ENCODE measurements at regions not wholly inside any gene's neighbourhood (a gene's known extent, or its start where the extent isn't known, plus 50 kb on each side); places are given as distances from the start of the nearest gene placed in this dataset.
"Not testable (repeated sequence)": the region's sequence is repeated elsewhere in the genome, so short reads cannot be mapped to it uniquely, and the experiment has no call there.

DNA sequence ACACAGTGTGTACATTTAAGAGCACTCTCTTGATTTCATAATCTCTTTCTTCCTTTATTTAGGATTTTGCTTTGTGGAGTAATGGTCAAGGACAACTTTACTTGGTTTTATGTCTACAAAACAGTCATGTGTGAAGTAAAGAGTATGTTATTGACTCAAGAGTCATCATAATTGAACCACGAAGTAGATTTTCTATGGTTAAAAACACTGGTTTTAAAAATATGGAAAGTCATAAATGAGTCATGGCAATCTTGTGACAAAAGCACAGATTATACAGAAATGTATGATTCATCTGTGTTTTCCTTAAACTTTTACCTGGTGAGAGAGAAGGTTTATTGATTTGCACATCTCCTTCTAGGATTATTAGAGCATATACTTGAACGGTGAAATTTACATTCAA is 969.7 kb downstream of the GATA3 start:
- intact Hi-C loops (cut with DNase I) = no loop called here
- no peak for DNase-seq (ENCODE audit: missing footprints)

DNA sequence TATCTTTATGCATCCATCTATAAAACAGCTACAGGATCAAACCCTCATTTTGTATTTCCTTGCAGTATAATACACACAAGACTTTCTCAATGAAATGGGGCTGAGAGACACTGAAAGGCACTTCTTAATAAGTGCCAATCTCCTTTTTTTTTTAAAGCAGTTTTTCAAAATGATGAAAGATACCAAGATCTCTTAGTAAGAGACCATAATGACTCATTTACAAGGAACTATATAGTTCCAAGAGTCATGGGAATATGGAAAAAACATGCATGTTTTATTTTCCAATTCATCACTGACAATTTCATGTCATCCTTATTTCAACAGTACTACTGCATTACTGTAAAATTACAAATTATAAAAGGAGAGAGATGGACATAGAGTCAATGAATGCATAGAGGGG is 973.7 kb downstream of the GATA3 start:
- intact Hi-C loops (cut with DNase I) = no loop called here

More for the DNA sequence above, 969.7 kb downstream of the GATA3 start:
- no peak for ATAC-seq

DNA sequence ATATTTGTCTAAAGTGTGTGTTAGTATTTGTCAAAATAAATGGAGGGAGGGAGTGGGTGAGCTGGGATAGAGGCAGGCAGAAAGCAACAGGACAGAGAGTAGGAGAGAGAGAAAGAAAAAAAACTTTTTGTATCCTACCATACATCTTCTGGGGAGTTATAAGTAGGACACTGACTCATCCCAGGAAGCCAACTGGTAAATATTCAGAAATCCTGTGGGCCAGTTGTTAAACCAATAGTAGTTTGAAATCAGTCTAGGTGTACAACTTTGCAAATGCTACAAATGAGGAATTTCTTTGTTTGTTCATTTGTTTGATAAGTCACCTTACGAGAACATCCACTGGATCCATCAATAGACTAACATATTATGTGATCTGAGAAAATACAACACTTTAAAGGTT is 980.9 kb downstream of the GATA3 start:
- ATAC-seq (no peak), DNase-seq (ENCODE audit: missing footprints) (no peak)
- intact Hi-C loops (cut with DNase I) = no loop called here

More for the DNA sequence above, 973.7 kb downstream of the GATA3 start:
- DNase-seq (ENCODE audit: missing footprints) = no peak
- ATAC-seq = no peak

DNA sequence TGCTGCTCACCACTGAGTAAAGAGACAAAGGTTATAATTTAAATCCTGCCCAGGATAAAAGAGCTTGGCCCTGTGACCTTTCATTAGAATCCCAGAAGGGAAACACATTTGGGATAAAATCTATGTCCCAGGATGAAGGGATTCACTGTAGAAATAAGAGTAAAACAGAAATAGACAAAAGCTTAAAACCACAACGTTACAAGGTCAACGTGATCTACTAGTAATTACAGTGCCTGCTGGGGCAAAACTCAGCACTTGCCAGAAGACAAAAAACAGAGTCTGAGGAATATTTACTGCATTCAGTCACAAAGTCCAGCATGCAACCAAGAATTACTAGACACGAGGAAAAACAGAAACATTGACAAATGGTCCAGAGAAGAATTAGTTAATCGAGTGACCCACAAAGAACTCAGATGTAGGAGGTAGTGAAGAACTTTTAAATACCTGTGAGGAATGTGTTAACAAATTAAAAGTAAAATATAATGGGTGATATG is 982.3 kb downstream of the GATA3 start:
- DNase-seq (ENCODE audit: missing footprints) (no peak), ATAC-seq (no peak)
- intact Hi-C loops (cut with DNase I) = no loop called here

DNA sequence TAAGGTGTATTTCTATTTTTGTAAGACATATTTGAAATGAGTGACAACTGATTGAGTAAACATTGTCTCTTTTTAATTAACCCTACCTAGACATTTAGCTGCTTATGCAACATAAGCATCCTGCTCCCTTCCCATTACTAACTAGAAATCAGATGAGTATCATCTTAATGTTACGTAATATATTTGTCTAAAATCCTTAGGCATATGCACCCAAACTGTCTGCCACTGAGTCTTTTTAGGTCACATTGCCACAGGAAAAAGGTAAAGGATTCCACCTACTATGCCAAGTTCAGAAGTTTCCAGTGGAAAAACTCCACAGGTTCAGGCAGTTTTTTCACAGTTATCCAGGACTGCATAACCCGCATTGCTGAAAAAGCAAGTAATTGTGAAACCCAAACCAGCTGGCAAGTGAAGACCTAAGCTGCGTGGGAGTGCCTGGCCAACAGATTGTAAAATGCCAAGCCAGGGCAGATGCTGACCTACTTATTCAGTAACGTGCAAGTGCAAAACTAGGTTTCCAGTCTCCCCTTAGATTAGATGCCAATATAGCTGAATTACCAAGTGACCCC is 983.7 kb downstream of the GATA3 start:
- intact Hi-C loops (cut with DNase I) = no loop called here
- DNase-seq (ENCODE audit: missing footprints) = no peak
- no peak for ATAC-seq

- intact Hi-C loops (cut with DNase I) = no loop called here
- no peak for ATAC-seq
- DNase-seq (ENCODE audit: missing footprints) = no peak
Measured at GRCh38 chr10:9043466-9043865, 989.0 kb downstream of the GATA3 start.

GRCh38 chr10:9045311-9045710 is 990.8 kb downstream of the GATA3 start:
- intact Hi-C loops (cut with DNase I) = no loop called here
- no peak for ATAC-seq

GRCh38 chr10:9051328-9051974 is 997.0 kb downstream of the GATA3 start:
- ATAC-seq = no peak
- DNase-seq (ENCODE audit: missing footprints) = no peak
- intact Hi-C loops (cut with DNase I) = no loop called here

More at GRCh38 chr10:9045311-9045710, 990.8 kb downstream of the GATA3 start:
- DNase-seq (ENCODE audit: missing footprints) = no peak

DNA sequence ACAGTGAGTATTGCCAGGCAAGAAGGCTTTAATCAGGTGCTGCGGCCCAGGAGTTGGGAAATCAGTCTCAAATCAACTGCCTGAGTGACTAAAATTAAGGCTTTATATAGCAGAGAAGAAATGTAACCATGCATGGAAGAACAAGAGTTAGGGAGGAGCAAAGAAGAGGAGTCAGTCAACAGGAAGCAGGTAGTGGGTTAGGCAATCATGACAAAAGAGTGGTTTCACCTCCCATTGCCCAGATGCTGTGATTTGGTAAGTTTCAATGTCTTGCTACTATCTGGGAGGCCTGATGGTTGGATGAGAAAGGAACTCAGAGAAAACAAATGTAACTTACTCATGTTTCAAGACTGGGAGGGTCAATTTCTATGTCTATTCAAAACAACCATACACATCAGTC is 998.3 kb downstream of the GATA3 start:
- DNase-seq (ENCODE audit: missing footprints) (no peak), ATAC-seq (no peak)
- intact Hi-C loops (cut with DNase I) = no loop called here

DNA sequence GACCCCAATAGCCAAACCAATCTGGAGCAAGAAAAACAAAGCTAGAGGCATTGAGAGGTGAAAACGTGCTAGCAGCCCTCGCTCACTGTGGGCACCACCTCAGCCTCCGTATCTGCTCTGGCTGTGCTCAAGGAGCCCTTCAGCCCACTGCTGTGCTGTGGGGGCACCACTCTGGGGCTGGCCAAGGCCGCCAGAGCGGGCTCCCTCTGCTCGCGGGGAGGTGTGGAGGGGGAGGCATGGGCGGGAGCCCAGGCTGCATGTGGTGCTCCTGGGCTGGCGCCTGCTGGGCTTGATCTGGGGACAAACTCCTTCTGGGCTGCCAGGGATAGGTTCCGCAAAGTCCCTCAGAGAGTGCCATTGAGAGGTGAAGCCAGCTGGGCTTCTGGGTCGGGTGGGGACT is 1002.0 kb downstream of the GATA3 start:
- ATAC-seq (no peak), DNase-seq (ENCODE audit: missing footprints) (peak; percentile 22)
- intact Hi-C loops (cut with DNase I) = no loop called here

DNA sequence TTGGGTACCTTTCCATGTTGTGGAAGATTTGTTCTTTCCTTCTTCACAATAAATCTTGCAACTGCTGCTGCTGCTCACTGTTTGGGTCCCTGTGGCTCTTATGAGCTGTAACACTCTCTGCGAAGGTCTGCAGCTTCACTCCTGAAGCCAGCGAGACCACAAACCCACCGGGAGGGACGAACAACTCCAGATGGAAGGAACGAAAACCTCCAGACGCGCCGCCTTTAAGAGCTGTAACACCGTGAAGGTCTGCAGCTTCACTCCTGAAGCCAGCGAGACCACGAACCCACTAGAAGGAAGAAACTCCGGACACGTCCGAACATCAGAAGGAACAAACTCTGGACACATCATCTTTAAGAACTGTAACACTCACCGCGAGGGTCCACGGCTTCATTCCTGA is 1002.8 kb downstream of the GATA3 start:
- intact Hi-C loops (cut with DNase I); ATAC-seq; DNase-seq (ENCODE audit: missing footprints): not testable (repeated sequence)

GRCh38 chr10:9060314-9060713 is 1005.8 kb downstream of the GATA3 start:
- no peak for ATAC-seq
- intact Hi-C loops (cut with DNase I) = no loop called here
- DNase-seq (ENCODE audit: missing footprints) = no peak

- ATAC-seq (no peak), DNase-seq (ENCODE audit: missing footprints) (no peak)
- intact Hi-C loops (cut with DNase I) = no loop called here
Measured at GRCh38 chr10:9061871-9062270, 1007.4 kb downstream of the GATA3 start.

DNA sequence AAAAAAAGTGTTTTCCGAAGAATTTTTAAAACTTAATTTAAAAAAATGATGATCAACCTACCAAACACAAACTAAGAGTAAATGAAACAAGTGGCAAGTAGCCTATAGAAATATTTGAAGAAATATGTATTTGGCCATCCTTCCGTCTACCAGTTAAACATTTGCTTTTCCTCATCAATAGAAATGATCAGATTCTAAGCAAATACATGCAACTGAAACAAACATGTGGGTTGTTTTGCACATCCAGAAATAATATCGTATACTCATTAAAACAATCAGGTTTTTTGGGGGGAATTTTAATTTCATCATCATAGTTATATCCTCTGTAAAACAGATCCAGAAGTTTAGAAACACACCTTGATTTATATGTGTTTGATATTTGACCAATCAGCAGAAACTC is 1011.7 kb downstream of the GATA3 start:
- intact Hi-C loops (cut with DNase I) = no loop called here
- ATAC-seq (no peak), DNase-seq (ENCODE audit: missing footprints) (no peak)

DNA sequence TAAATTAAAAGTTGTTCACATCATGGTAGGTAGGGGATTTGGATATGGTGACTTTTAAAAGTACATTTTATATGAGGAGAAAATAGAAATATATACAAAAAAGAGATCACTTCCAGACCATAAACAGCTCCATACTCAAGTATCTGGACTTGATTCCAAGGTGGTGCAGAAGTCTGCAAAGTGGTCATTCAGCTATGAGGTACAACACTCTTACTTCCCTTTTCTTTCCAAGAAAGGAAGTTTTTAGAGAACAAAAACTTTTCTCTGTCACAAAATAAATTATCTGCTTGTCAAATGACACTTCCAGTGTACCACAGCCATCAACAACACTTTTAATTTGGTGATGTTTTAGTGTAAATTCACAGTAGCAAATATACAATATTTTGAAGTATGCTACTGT is 1013.5 kb downstream of the GATA3 start:
- no peak for DNase-seq (ENCODE audit: missing footprints)
- intact Hi-C loops (cut with DNase I) = no loop called here
- no peak for ATAC-seq

DNA sequence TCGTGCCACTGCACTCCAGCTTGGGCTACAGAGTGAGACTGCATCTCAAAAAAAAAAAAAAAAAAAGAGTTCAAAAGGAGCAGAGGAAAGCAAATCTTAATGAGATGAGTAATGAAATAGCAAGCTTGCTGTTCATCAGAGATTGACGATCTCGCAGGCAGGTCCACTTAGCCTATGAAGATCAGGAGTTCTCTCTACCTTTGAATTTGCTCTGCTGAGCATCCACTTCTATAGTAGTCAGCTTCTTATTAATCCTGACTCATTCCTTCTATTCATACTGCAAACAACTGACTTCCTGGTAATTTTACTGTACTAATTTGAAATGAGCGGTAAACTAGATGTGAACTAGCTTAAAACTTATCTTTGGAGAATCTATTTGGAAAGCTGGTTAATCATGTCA is 1014.6 kb downstream of the GATA3 start:
- no peak for ATAC-seq
- intact Hi-C loops (cut with DNase I) = no loop called here
- DNase-seq (ENCODE audit: missing footprints) = no peak

- DNase-seq (ENCODE audit: missing footprints) (no peak), ATAC-seq (no peak)
- intact Hi-C loops (cut with DNase I) = no loop called here
Measured at GRCh38 chr10:9075420-9075819, 1020.9 kb downstream of the GATA3 start.

DNA sequence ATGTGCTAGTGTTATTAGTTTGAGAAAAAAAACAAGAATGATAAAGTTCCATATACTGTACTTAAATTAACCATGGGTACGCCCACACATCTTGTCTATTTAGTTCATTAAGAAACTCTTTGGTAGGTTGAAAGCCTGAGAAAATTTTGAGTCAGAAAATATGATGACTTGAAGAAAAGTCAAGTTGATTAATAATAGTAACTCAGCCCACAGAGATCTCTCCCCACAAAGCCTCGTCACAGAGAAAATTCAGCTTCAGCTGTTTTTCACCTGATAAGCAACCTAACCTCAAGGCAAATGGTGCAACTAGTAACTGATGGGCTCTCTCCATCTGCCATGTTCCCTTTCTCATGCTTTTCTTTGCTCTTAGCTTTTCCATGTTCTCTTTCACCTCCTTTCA is 1021.6 kb downstream of the GATA3 start:
- intact Hi-C loops (cut with DNase I) = no loop called here
- DNase-seq (ENCODE audit: missing footprints) (no peak), ATAC-seq (no peak)

- ATAC-seq (no peak), DNase-seq (ENCODE audit: missing footprints) (no peak)
- intact Hi-C loops (cut with DNase I) = no loop called here
Measured at GRCh38 chr10:9081253-9081652, 1026.8 kb downstream of the GATA3 start.

DNA sequence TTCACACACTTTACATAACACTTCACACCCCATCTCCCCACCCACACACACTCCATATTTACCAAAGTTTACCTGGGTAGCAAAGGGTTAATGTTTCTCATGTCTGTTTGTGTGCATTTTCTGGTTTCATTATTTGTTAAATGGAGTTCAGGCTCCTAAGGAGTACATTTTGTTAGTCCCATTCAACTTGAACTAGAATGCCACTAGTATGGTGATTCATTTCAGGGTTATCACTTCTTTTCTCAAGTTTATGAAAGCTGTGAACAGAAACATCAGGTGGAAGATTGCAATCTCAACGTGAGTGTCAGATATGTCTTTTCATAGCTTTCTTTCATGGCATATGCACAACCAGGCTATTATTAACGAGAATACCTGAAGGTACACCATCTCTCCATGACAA is 1027.5 kb downstream of the GATA3 start:
- intact Hi-C loops (cut with DNase I) = no loop called here
- no peak for ATAC-seq
- no peak for DNase-seq (ENCODE audit: missing footprints)

Measured in Right ventricle myocardium inferior (tissue), 1 donor.